Renal pelvis (tissue), 1 donor: ENCODE measurements at regions not wholly inside any gene's neighbourhood (a gene's known extent, or its start where the extent isn't known, plus 50 kb on each side); places are given as distances from the start of the nearest gene placed in this dataset.

Source experiments
- DNase-seq: peaks from one replicate; pipeline ENCODE4 v3.0.0-alpha.2; 2013

DNA sequence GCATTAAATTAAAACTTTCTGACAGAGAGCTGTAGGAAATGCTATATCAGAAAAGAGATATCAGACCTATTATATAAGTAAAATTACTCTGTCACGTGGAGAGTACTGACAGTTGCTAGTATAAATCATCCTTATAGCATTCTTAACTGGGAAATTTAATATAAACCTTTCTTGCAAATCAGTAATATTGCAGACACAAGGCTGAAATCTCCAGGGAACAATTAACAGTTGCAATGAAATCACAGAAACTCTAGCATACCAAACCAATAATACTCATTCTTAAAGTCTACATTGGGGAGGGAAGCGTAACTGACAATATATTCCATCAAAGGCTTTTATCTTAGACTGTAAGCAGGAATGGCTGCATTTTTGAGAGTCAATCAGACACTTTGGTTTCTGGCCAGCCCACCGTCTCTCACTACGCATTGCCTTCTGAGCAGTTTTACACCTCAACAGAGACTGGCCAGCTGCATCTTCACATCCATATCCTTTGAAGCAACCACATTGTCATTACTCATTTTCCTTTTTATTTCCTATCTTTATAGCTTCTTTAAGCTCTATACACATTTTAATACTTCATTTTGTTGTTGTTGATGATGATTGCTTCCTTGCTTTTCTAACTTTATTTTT is 536.0 kb upstream of the CDH2 start:
- DNase-seq: no peak

DNA sequence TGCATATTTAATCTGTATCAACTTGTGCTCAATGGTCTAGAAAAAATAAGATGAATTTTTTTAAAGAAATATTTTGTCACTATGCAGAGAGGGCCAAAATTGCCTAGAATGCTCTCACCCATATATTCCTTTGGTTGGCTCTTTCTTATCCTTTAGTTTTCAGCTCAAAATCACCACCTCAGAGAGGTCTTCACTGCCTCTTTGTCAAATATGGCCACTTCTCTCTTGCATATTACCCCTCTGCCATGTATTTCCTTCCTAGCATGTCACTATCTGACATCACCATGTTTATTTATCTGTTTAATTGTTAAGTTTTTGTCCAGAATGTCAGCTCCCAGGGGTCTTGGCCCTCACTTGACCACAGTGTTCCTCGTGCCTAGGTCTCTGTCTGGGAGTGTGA is 535.2 kb upstream of the CDH2 start:
- DNase-seq: no peak

DNA sequence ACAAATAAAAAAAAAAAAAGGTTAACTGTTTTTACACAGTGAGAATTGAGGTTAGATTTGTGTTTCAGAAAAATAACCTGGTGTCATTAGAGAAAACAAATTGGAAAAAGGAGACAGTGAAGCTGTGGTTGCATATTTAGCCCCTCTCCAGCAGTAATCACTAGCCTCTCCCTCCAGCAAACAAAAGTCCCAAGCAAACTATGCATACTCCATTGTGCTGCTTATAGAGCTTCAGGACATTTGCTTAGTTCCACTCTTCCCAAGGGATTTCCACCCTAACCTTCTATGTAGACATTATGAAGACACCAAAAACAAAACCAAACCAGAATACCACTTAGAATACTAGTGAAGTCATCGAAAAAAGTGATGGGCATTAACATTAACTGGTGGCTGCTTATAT is 534.2 kb upstream of the CDH2 start:
- DNase-seq: no peak

DNA sequence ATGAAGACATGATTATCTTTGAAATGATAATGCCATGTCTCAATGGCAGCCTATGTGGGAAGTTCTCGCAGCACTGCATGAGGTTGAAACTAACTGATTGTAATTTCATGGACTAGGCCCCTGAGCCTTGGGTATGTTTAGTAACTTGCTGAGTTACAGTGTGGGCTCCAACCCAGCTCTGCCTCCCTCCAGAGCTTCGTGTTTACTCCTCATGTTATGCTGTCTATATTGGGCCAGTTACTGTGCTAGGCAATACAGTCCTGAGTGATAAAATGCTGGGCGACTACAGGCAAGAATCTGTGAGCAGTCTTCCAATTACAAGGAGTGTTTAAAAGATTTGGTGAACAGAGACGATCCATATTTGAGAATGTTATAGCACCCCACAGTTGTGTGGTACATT is 530.1 kb upstream of the CDH2 start:
- DNase-seq: no peak

DNA sequence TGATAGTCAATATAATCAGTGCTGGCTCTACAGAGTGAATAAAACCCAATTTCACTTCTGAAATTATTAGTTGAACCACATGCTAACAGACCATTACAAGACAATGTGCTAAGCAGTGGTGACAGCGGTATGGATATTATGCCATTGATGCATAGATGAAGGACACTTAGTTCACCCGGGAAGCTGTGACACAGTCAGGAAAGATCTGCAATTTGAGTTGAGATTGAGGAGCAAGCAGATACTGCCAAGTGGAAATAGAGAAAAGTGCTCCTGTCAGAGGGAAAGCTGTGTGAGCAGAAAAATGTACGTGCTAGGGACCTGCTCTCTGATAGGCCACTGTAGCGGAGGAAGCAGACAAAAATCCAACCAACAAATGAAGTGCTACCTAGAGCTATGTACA is 529.5 kb upstream of the CDH2 start:
- DNase-seq: no peak

DNA sequence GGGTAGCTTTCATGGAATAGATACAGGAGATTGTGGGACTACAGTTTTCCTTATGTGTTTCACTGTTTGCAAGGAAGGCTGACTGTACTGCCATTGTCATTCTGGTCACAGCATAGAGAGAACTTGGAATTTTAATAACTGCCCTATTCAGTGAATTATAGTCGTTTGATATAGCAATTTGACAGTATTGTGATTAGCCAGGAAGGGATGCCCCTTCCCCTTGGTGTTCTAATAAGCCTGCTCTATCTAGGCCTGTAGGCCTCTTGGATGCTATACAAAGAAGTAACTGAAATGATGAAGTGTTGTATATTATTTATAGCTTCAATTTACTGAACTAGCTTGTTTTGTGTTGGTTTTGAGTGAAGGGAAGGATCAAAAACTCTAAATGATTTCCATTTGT is 528.6 kb upstream of the CDH2 start:
- no peak for DNase-seq

DNA sequence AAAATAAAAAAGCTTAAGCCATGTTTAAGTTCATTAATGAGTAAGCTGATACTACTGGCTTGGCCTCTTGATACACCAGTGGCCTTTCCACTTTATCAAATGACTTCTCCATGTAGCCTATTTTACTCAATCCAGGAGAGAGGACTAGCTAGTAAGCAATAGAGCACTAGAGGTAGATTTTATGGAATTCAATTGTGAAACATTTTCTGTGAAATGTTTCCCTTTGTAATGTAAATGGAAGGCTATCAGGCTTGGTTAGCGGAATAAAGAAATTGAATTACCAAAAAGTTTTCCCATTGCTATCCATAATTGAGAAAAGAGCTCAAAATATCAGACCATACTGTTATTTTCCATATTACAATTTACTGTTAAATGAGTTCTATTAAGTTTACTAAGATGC is 515.4 kb upstream of the CDH2 start:
- no peak for DNase-seq

DNA sequence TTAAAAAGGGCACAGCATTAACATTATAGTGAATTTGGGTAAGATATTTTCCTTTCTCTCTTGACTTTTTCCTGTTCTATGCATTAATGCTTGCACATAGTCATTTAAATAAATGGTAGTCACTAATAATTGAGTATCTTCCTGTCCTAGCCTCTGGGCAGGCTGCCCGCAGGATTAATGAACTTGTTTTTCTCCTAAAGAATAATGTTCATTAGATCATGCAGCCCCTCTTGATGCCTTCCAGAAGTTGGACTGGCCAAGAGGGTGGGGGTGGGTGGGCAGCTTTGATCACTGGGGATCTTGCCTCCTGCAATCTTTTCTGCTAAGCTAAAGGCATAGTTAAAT is 514.5 kb upstream of the CDH2 start:
- DNase-seq: no peak

DNA sequence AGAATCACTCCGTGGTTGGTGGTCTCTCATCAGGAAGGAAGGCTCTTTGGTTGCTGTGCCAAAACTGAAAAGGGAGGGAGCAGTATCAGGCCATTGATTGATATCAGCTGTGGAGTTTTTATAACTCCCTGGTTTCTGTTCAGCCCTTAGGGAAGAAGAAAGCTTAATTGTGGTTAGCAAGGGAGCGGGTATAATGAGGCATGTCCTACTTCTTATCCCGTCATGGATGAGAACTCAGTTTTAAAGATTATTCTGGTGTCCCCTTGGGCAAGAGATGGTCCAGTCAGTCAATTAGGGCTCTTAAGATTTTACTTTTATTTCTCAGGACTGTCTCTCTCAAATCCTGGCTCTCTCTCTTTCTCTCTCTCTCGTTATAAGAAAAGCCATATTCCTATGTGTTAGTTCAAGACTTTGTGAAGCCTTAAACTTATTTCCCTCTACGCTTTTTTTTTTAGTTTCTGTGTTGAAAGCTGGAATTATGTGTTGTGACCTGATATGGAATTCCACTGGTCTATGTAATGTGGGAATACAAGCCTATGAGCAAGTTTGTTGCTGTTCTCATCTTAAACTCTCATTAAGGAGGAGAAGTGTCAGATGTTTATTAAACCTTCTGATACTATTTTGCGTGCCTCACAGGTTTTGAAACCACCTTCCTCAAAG is 514.0 kb upstream of the CDH2 start:
- peak; percentile 17 for DNase-seq

DNA sequence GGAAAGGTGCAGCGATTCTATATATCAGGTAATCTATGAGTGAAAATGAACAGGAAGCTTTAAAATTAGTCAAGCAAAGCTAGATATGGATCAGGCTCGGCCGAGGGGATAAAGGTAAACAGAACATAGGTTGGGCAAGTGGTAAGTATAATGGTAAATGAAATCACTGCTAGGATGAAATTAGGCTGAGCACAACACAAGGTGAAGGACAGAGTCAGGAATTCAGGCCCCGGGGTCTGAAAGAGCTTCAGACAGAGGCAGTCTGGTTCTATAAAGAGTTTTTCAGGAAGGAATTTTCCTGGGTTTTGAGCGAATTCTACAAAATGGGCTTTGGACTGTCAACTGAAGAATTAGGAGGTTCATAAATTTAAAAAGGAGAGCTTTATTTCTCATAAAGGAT is 513.2 kb upstream of the CDH2 start:
- no peak for DNase-seq

DNA sequence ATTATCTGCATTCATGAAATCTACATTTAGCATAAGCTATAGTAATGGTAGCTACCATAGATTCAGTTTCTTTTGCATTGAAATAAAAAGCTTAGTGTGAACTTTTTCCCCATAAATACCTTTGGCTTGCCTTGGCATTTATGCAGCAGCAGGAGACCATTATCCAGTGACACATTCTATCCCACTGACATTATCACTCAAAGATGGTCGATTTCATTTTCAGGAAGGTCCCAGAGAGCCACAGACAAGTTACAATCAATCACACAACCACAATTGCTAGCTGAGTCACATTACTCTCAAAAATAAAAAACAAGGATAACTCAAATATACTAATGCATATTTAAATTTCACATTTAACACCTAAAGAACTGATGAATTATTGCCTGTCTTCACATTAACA is 512.7 kb upstream of the CDH2 start:
- DNase-seq: no peak

DNA sequence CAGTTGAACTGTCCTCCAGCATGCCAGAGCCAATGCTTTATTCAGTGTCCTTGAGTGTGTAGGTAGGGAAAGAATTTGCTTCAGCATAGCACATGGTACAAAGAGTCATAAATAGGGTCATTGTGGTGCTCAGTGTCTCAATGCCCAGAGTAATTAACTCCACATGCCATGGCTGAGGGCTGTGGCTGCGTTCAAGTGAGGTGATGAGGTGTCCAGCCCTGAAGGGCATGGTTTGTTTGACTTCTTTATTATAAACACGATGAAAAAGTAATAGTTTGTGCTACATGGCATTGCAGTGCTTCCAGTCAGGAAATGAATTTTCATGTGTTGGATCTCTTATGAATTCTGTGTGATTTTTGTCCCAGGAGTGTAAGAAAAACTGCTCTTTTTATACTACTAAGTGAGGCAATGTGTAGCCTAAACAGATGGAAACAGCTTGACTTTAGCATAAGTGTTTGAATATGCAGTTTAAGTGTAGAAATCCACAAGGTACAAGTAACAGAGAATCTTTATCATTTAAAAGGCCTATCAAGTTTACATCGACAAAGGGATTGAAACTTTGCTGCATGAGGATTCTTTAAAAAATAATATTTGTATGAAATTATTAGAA is 507.9 kb upstream of the CDH2 start:
- no peak for DNase-seq

DNA sequence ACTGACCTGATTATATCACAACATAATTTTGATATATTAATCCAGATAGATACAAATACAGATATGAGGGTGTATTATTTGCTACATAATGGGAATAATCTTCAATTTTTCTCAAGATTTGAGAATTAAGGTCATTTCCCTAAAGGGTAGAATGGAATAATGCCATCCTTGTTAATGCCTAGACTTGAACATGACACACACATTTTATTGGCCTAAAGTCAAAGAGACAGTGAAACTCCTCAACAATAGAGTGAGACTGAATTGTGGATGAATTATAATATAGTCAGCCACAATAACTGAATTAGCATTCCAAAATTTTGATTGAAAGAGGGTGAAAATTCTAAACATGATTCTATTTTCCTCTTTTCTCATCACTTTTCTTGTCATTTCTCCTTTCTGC is 506.0 kb upstream of the CDH2 start:
- DNase-seq: no peak

DNA sequence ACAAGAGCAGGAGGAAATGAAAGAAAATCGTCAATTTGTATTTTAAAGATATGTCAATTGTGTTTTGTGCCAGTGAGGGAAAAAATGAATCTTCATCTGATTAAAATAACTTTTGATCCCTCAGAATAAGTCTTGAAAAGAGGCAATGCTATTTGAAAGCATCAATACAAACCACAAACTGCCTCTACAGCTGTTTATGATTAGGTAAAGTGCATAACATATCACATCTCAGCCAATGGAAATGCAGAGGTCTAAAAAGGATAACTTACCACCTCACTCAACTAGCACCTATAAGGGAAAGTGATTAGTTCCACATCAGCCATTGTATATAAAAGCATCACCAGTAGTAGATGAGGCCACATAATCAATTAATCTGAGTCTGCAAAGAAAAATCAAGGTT is 492.2 kb upstream of the CDH2 start:
- no peak for DNase-seq

DNA sequence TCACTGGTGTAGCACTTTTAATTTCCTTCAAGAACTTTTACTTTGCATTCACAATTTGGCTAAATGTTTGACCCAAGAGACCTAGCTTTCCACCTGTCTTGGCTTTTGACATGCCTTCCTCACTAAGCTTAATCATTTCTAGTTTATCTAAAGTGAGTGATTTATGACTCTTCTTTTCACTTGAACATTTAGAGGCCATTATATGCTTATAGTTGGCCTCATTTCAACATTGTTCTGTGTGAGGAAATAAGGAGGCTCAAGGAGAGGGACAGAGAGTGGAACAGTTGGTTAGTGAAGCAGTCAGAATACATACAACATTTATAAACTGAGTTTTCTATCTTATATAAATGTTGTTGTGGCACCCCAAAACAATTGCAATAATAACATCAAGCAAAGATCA is 489.3 kb upstream of the CDH2 start:
- no peak for DNase-seq

DNA sequence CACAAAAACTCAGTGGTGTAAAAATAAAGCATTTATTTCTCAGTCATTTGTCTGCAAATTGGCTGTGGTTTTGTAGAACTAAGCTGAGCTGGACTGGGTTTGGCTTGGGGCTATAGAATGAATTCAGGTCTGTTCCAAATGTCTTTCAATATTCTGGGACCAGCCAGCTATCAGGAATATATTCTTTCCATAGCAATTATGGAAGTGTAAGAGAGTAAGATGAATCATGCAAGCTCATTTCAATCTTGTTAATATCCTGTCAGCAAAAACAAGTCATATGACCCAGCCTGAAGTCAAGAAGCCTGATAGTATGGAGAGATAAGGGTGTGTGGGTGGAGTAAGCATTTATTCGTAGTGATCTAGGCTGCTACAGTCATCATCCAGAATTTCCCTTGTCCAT is 481.0 kb upstream of the CDH2 start:
- DNase-seq: no peak

DNA sequence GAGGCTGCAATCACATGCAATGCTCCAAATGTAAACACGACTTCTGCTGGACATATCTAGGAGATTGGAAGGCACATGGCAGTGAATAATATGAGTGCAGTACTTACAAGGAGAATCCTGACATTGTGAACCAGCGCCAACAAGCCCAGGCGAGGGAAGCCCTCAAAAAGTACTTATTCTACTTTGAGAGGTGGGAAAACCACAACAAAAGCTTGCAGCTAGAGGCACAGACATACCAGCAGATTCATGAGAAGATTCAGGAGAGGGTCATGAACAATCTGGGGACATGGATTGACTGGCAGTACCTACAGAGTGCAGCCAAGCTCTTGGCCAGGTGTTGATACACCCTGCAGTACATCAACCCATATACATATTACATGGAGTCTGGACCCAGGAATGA is 475.7 kb upstream of the CDH2 start:
- no peak for DNase-seq

DNA sequence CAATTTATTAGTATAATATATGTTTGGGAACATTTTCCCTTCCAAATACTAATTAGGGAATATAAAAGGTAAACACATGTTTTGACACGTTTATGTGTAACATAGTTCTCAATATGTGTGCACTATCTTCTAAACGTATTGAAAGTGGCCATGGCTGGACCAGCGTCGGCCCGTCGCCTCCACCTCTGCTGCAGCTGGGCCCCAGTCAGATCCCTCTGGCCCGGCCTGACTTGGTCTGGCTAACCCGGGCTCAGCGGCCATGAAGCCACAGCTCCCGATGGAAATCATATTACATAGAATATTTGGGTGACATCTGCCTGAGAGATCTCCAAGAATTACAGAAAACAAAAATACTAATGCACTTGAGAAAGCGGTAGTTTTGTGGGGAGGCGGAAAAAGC is 474.4 kb upstream of the CDH2 start:
- no peak for DNase-seq

DNA sequence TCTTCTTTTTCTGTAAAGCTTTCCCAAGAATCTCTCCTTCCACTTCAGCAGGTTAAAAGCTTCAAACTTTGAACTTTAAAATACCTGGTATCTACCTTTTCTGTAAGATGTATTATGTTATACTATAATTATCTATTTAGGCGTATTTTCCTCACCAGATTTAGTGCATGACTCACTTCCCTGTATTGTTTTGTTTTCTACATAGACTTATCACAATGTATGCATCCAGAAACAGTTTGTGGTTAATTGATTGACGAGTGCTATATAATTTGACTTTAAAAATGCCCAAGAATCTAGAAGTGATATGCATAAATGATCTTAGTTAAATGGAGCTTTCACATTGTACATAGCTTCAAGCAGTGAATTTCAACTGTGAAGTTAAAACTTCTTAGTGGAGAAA is 473.9 kb upstream of the CDH2 start:
- DNase-seq: no peak

DNA sequence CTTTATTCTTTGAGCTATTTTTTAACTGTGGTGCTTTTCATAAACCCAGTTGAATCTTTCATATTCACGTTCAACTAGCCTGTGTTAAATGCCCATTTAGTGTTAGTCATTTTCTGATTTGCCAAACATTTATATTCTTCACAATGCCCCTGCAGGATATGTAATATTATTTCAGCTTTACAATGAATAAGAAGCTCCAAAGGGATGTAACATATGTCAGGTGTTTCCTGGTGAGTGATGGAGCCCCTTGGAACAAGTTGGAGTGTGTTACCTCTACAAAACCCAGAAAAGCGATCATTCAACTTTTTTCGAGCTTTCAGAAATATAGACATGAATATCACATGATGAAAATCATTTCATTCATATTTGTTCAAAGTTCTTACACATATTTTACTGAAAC is 471.0 kb upstream of the CDH2 start:
- DNase-seq: no peak

DNA sequence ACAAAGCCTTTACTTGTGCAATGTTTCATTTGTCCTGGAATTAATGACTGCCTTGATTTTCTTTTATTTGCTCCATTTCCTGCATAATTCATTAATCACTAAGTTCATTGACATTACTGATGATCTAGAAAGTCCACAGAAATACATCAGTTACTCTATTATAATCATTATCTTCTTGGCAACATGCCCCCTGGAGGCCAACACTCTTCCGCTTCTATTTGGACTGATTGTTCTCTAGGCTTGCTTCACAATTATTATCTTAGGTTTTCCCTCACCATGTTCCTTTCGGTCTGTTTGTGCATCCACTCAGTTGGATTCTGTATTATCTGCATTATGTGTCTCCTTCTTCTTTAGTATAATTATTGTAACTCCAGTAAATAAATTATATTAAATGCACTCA is 461.0 kb upstream of the CDH2 start:
- DNase-seq: no peak

DNA sequence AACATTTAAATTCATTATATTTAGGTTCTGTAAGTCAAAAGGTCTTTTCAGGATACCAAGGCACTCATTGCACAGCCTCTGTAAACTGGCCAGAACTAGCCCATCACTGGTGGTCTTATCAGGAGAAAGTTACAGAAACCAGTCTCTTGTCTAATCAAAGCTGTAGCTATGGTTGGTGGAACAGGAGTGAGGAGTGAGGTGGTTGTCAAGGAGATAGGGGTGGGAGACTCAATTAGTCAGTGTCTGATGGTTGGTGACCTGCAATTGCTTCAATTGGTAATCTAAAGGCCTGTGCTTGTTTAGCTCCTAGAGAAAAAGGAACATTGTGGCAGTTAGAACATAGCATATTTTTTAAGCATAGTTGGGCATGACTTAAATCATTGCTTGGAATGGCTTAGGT is 458.6 kb upstream of the CDH2 start:
- DNase-seq: no peak

DNA sequence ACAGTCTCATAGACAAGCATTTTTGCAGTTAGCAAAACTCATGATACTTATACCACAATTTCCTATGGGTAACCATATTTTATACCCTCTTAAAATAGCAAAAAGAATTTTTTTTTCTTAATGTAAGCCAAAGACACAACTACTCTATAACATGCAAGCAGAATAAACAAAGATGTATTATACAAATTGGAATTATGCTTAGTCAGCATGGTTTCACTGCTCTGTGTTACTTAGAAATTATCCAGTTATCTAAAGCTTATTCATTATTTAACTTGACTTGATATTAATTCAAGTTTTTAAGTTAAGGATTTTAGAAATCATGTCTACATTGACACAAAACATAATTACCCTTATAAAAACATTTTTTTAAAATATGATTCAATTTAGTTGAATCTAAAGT is 449.8 kb upstream of the CDH2 start:
- no peak for DNase-seq

DNA sequence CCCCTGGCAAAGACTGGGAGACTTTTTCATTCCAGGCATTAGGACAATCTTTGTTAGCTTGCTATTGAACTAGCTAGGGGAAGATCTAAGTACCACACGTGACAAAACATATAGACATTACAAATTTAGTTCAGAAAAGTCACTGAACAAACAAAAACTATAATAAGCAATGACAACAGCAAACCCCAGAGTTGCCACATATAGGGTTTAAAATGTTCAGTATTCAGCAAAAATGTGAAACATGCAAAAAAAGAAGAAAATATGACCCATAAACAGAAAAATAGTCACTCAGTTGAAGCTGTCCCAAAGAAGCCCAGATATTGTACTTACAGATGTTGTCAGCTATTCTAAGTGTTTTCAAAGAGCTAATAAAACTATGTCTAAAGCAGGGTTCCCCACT is 431.1 kb upstream of the CDH2 start:
- DNase-seq: no peak
